T-helper 1 cell treated with Interleukin-12 subunit alpha and Interleukin-12 subunit beta and Interleukin-4 antibody, amounts not matched to agents 30 μg/mL and 1 μg/mL, for 36 hours (primary cell): ENCODE measurements at regions not wholly inside any gene's neighbourhood (a gene's known extent, or its start where the extent isn't known, plus 50 kb on each side); places are given as distances from the start of the nearest gene placed in this dataset.

Experiments used
- H3K27ac Mint-ChIP-seq: one replicate; pipeline ENCODE4 v1.8.0; 2021; ENCODE audit warnings: mild to moderate bottlenecking, mixed read lengths
- H3K27me3 Mint-ChIP-seq: one replicate; pipeline ENCODE4 v1.8.0; 2021; ENCODE audit warnings: low read depth, mixed read lengths
- H3K36me3 Mint-ChIP-seq: one replicate; pipeline ENCODE4 v1.8.0; 2021; ENCODE audit warnings: low read depth, mixed read lengths
- H3K4me1 Mint-ChIP-seq: one replicate; pipeline ENCODE4 v1.8.0; 2021; ENCODE audit warnings: low read depth, mixed read lengths
- H3K4me3 Mint-ChIP-seq: one replicate; pipeline ENCODE4 v1.8.0; 2021; ENCODE audit warnings: mild to moderate bottlenecking, moderate library complexity, mixed read lengths
- H3K9me3 Mint-ChIP-seq: one replicate; pipeline ENCODE4 v1.8.0; 2021; ENCODE audit warnings: mixed read lengths

- no peaks in the 10 kb centered on the region for H3K36me3 Mint-ChIP-seq
- H3K4me3 Mint-ChIP-seq: no peak overlapping the region
- no peak overlapping the region for H3K27ac Mint-ChIP-seq
- no peaks in the 10 kb centered on the region for H3K4me1 Mint-ChIP-seq
- no peaks in the 10 kb centered on the region for H3K9me3 Mint-ChIP-seq
- peaks cover 19% of the 10 kb centered on the region for H3K27me3 Mint-ChIP-seq
These were observed 297.4 kb upstream of the MGAT5 start for GRCh38 chr2:133956434-133956935.

- H3K27me3 Mint-ChIP-seq: peaks cover 16% of the 10 kb centered on the region
- no peak overlapping the region for H3K27ac Mint-ChIP-seq
These were observed 296.0 kb upstream of the MGAT5 start for GRCh38 chr2:133957724-133958480.

GRCh38 chr2:133959066-133959465 is 294.8 kb upstream of the MGAT5 start:
- H3K4me3 Mint-ChIP-seq: no peak overlapping the region
- no peaks in the 10 kb centered on the region for H3K4me1 Mint-ChIP-seq
- no peak overlapping the region for H3K27ac Mint-ChIP-seq
- H3K27me3 Mint-ChIP-seq: peaks cover 12% of the 10 kb centered on the region
- no peaks in the 10 kb centered on the region for H3K9me3 Mint-ChIP-seq
- H3K36me3 Mint-ChIP-seq: no peaks in the 10 kb centered on the region

More at GRCh38 chr2:133957724-133958480, 296.0 kb upstream of the MGAT5 start:
- Mint-ChIP-seq H3K4me3 (no peak overlapping the region), H3K4me1 (no peaks in the 10 kb centered on the region), H3K36me3 (no peaks in the 10 kb centered on the region), H3K9me3 (no peaks in the 10 kb centered on the region)

GRCh38 chr2:133966720-133967304 is 287.1 kb upstream of the MGAT5 start:
- Mint-ChIP-seq H3K27ac (no peak overlapping the region), H3K27me3 (peaks cover 4% of the 10 kb centered on the region), H3K36me3 (no peaks in the 10 kb centered on the region), H3K4me1 (peaks cover 4% of the 10 kb centered on the region), H3K4me3 (no peak overlapping the region), H3K9me3 (no peaks in the 10 kb centered on the region)

- no peak overlapping the region for H3K27ac Mint-ChIP-seq
- no peak overlapping the region for H3K4me3 Mint-ChIP-seq
- H3K4me1 Mint-ChIP-seq: peaks cover 4% of the 10 kb centered on the region
- H3K27me3 Mint-ChIP-seq: peaks cover 4% of the 10 kb centered on the region
- H3K36me3 Mint-ChIP-seq: no peaks in the 10 kb centered on the region
- no peaks in the 10 kb centered on the region for H3K9me3 Mint-ChIP-seq
These were observed 286.5 kb upstream of the MGAT5 start for GRCh38 chr2:133967326-133967725.

- Mint-ChIP-seq H3K36me3 (no peaks in the 10 kb centered on the region), H3K4me3 (no peak overlapping the region), H3K9me3 (no peaks in the 10 kb centered on the region), H3K27me3 (peaks cover 4% of the 10 kb centered on the region), H3K27ac (no peak overlapping the region), H3K4me1 (peaks cover 4% of the 10 kb centered on the region)
These were observed 285.4 kb upstream of the MGAT5 start for GRCh38 chr2:133968446-133968845.

GRCh38 chr2:133970641-133971040 is 283.2 kb upstream of the MGAT5 start:
- H3K27ac Mint-ChIP-seq: no peak overlapping the region
- no peak overlapping the region for H3K4me3 Mint-ChIP-seq
- no peaks in the 10 kb centered on the region for H3K36me3 Mint-ChIP-seq
- peaks cover 4% of the 10 kb centered on the region for H3K27me3 Mint-ChIP-seq
- H3K9me3 Mint-ChIP-seq: no peaks in the 10 kb centered on the region
- H3K4me1 Mint-ChIP-seq: peaks cover 8% of the 10 kb centered on the region

GRCh38 chr2:133972297-133972696 is 281.6 kb upstream of the MGAT5 start:
- H3K27ac Mint-ChIP-seq: no peak overlapping the region
- H3K4me3 Mint-ChIP-seq: no peak overlapping the region
- peaks cover 4% of the 10 kb centered on the region for H3K27me3 Mint-ChIP-seq
- H3K36me3 Mint-ChIP-seq: no peaks in the 10 kb centered on the region
- H3K9me3 Mint-ChIP-seq: no peaks in the 10 kb centered on the region
- H3K4me1 Mint-ChIP-seq: peaks cover 4% of the 10 kb centered on the region

- Mint-ChIP-seq H3K36me3 (no peaks in the 10 kb centered on the region), H3K4me3 (no peak overlapping the region), H3K27ac (no peak overlapping the region), H3K4me1 (peaks cover 4% of the 10 kb centered on the region), H3K9me3 (no peaks in the 10 kb centered on the region), H3K27me3 (peaks cover 4% of the 10 kb centered on the region)
These were observed 281.1 kb upstream of the MGAT5 start for GRCh38 chr2:133972786-133973185.

GRCh38 chr2:133974353-133974752 is 279.5 kb upstream of the MGAT5 start:
- Mint-ChIP-seq H3K27me3 (peaks cover 4% of the 10 kb centered on the region), H3K4me3 (no peak overlapping the region), H3K36me3 (no peaks in the 10 kb centered on the region), H3K9me3 (no peaks in the 10 kb centered on the region), H3K4me1 (peaks cover 4% of the 10 kb centered on the region), H3K27ac (no peak overlapping the region)

- peaks cover 4% of the 10 kb centered on the region for H3K27me3 Mint-ChIP-seq
- peaks cover 4% of the 10 kb centered on the region for H3K4me1 Mint-ChIP-seq
- H3K9me3 Mint-ChIP-seq: no peaks in the 10 kb centered on the region
- no peak overlapping the region for H3K4me3 Mint-ChIP-seq
- H3K27ac Mint-ChIP-seq: no peak overlapping the region
- H3K36me3 Mint-ChIP-seq: no peaks in the 10 kb centered on the region
These were observed 278.7 kb upstream of the MGAT5 start for GRCh38 chr2:133975135-133975534.

GRCh38 chr2:133975676-133976428 is 278.0 kb upstream of the MGAT5 start:
- Mint-ChIP-seq H3K4me3 (no peak overlapping the region), H3K36me3 (no peaks in the 10 kb centered on the region), H3K27ac (peak overlapping the region; percentile 57), H3K4me1 (peaks cover 4% of the 10 kb centered on the region), H3K9me3 (no peaks in the 10 kb centered on the region), H3K27me3 (peaks cover 4% of the 10 kb centered on the region)

GRCh38 chr2:133976659-133977058 is 277.2 kb upstream of the MGAT5 start:
- Mint-ChIP-seq H3K27ac (no peak overlapping the region), H3K27me3 (no peaks in the 10 kb centered on the region), H3K9me3 (no peaks in the 10 kb centered on the region), H3K4me3 (no peak overlapping the region), H3K4me1 (peaks cover 4% of the 10 kb centered on the region), H3K36me3 (no peaks in the 10 kb centered on the region)

GRCh38 chr2:133977405-133977804 is 276.5 kb upstream of the MGAT5 start:
- Mint-ChIP-seq H3K4me1 (peaks cover 4% of the 10 kb centered on the region), H3K9me3 (no peaks in the 10 kb centered on the region), H3K36me3 (no peaks in the 10 kb centered on the region), H3K27ac (no peak overlapping the region), H3K27me3 (no peaks in the 10 kb centered on the region), H3K4me3 (no peak overlapping the region)

GRCh38 chr2:133982256-133982655 is 271.6 kb upstream of the MGAT5 start:
- no peaks in the 10 kb centered on the region for H3K27me3 Mint-ChIP-seq
- H3K27ac Mint-ChIP-seq: no peak overlapping the region
- H3K4me1 Mint-ChIP-seq: no peaks in the 10 kb centered on the region
- H3K4me3 Mint-ChIP-seq: no peak overlapping the region
- no peaks in the 10 kb centered on the region for H3K9me3 Mint-ChIP-seq
- H3K36me3 Mint-ChIP-seq: no peaks in the 10 kb centered on the region
